ENCODE measurements at regions not wholly inside any gene's neighbourhood (a gene's known extent, or its start where the extent isn't known, plus 50 kb on each side); places are given as distances from the start of the nearest gene placed in this dataset.

DNA sequence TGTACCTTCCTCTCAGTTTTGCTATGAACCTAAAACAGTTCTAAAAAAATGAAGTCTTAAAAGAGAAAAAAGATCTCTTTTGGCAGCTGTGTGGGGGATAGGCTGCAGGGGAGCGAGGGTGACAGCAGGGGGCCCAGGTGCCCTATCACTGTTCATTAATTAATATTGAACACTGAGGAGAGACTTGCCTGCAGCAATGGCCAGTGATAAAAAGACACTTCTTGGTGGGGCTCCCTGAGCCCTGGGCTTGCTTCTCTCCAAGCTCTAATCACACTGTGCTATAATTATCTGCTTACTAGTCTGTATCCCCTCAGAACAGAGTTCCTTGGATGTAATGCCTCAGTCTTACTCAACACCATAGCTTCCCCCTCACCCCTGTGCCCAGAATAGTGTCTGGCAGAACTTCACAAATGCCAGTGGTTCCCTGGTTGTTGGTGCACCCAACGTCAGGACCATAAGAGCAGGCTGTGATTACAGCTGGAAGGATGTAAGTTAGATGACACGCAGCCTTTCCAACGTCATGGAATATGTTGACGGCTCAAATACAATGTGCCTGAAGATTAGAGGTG is 52.0 kb upstream of the IRX6 start:
- DNase-seq (ENCODE audit: low spot score) = no peak

- DNase-seq (ENCODE audit: low spot score) = no peak
These were observed 51.3 kb upstream of the IRX6 start for GRCh38 chr16:55272744-55273143.

GRCh38 chr16:55273356-55273755 is 50.6 kb upstream of the IRX6 start:
- DNase-seq (ENCODE audit: low spot score) = no peak

GRCh38 chr16:55273959-55274358 is 50.0 kb upstream of the IRX6 start:
- no peak for DNase-seq (ENCODE audit: low spot score)
